A673 (cell line): ENCODE measurements at regions not wholly inside any gene's neighbourhood (a gene's known extent, or its start where the extent isn't known, plus 50 kb on each side); places are given as distances from the start of the nearest gene placed in this dataset.

Experiments used
- CTCF ChIP-seq: fragments of 300-800, 200-600 bp; sonication (generic); conservative IDR thresholded peaks from 2 replicates; pipeline ENCODE4 v1.5.1; 2017; ENCODE audit warnings: low read depth, mild to moderate bottlenecking, antibody characterized with exemption, low read length, moderate library complexity, mixed read lengths
- EZH2 ChIP-seq: fragments of 200-600 bp; sonication (generic); IDR thresholded peaks from 2 replicates; pipeline ENCODE4 v1.6.1; 2017; ENCODE audit warnings: borderline replicate concordance, low read depth, mild to moderate bottlenecking, mixed read lengths, antibody characterized with exemption, low read length; ENCODE audit not compliant: poor library complexity, severe bottlenecking

GRCh38 chr15:19973718-19974117 is 567.9 kb downstream of the GOLGA6L6 start:
- no peak for TF ChIP-seq EZH2
- no peak for TF ChIP-seq CTCF
